Endothelial cell of umbilical vein (primary cell): ENCODE measurements at regions not wholly inside any gene's neighbourhood (a gene's known extent, or its start where the extent isn't known, plus 50 kb on each side); places are given as distances from the start of the nearest gene placed in this dataset.

ENCODE experiments used
- BruUV-seq: library from RNA; stranded (reverse); fragments of 400-500 nt; replicated peaks from 2 replicates; lab custom pipeline; 2021; lab: Mats Ljungman, UMichigan
- CTCF ChIA-PET: fragments of 300-600, 350-600 bp; sonication (Branson Sonifier 250); formaldehyde crosslinking; loops from one replicate; lab custom pipeline; 2021; ENCODE audit warnings: antibody characterized with exemption, inconsistent platforms; lab: Charles Lee
- POLR2A ChIA-PET: fragments of 300-600, 350-600 bp; sonication (Branson Sonifier 250); formaldehyde crosslinking; loops from one replicate; lab custom pipeline; 2021; ENCODE audit warnings: antibody characterized with exemption, inconsistent platforms; lab: Charles Lee
- DNase-seq: peaks from one replicate; pipeline ENCODE4 v3.0.0-alpha.2; 2011; ENCODE audit warnings: low read depth, low spot score
- FAIRE-seq: peaks from 2 replicates; lab custom pipeline; 2011; peaks lifted over from hg19 to GRCh38; lab: Jason Lieb, UNC
- H2AFZ ChIP-seq: 2 replicates; pipeline ENCODE4 v1.6.0; 2012; ENCODE audit warnings: low read depth, low read length, control low read depth, inconsistent platforms
- H3K27ac ChIP-seq: 2 replicates; pipeline ENCODE4 v1.5.1; 2011; ENCODE audit warnings: low read depth, mild to moderate bottlenecking, control low read depth, low read length, moderate library complexity; ENCODE audit not compliant: insufficient read depth
- H3K27me3 ChIP-seq, 2 experiments: 2 replicates each; pipeline versions ENCODE4 v1.6.0 to v1.6.1; 2011; ENCODE audit warnings: low read length in 2 of 2, mixed read lengths in 1 of 2; ENCODE audit not compliant: control insufficient read depth in 2 of 2, insufficient read depth in 2 of 2
- H3K36me3 ChIP-seq, 2 experiments: 2 replicates in 1 of 2; 3 replicates in 1 of 2; pipeline ENCODE4 v1.5.1; 2011; ENCODE audit warnings: low read length in 2 of 2, mild to moderate bottlenecking in 1 of 2, moderate library complexity in 1 of 2; ENCODE audit not compliant: control insufficient read depth in 2 of 2, insufficient read depth in 2 of 2; ENCODE audit errors: extremely low read depth in 1 of 2
- H3K4me1 ChIP-seq: 3 replicates; pipeline ENCODE4 v1.5.1; 2011; ENCODE audit warnings: mild to moderate bottlenecking, low read length; ENCODE audit not compliant: control insufficient read depth, insufficient read depth; ENCODE audit errors: extremely low read depth
- H3K4me2 ChIP-seq: 2 replicates; pipeline ENCODE4 v1.6.1; 2011; ENCODE audit warnings: low read length, control low read depth, mixed read lengths; ENCODE audit not compliant: insufficient read depth
- H3K4me3 ChIP-seq, 3 experiments: fragments of 200-600 bp in 1 of 3; sonication (generic), shearing (Covaris generic) in 1 of 3; replicated peaks in 1 of 3; 2 replicates each; pipeline ENCODE4 v1.5.1; 2011 to 2016; ENCODE audit warnings: control low read depth in 3 of 3, low read length in 3 of 3, mild to moderate bottlenecking in 2 of 3, inconsistent platforms in 1 of 3, low read depth in 1 of 3, moderate library complexity in 1 of 3; ENCODE audit not compliant: insufficient read depth in 1 of 3
- H3K79me2 ChIP-seq: 2 replicates; pipeline ENCODE4 v1.6.0; 2012; ENCODE audit warnings: low read length, inconsistent platforms; ENCODE audit not compliant: control insufficient read depth, insufficient read depth
- H3K9ac ChIP-seq: replicated peaks from 2 replicates; pipeline ENCODE3; 2011; ENCODE audit warnings: low read length, control low read depth; ENCODE audit not compliant: insufficient read depth; ENCODE audit errors: extremely low read depth
- H3K9me1 ChIP-seq: replicated peaks from 3 replicates; pipeline ENCODE4 v1.6.0; 2011; ENCODE audit warnings: mild to moderate bottlenecking, low read length; ENCODE audit not compliant: control insufficient read depth, insufficient read depth; ENCODE audit errors: extremely low read depth
- H3K9me3 ChIP-seq: replicated peaks from 2 replicates; pipeline ENCODE4 v1.5.1; 2012; ENCODE audit warnings: low read length, inconsistent platforms; ENCODE audit not compliant: control insufficient read depth, insufficient read depth
- H4K20me1 ChIP-seq: replicated peaks from 2 replicates; pipeline ENCODE3; 2011; ENCODE audit warnings: mild to moderate bottlenecking, low read length; ENCODE audit not compliant: control insufficient read depth, insufficient read depth; ENCODE audit errors: extremely low read depth
- EZH2 ChIP-seq: IDR thresholded peaks from 2 replicates; pipeline ENCODE4 v1.6.1; 2012; ENCODE audit warnings: borderline replicate concordance, low read depth, mild to moderate bottlenecking, moderate library complexity, low read length, inconsistent platforms; ENCODE audit not compliant: severe bottlenecking
- FOS ChIP-seq: IDR thresholded peaks from 2 replicates; pipeline ENCODE4 v1.6.1; 2011; ENCODE audit warnings: mild to moderate bottlenecking, low read length, moderate library complexity, borderline replicate concordance; ENCODE audit not compliant: insufficient read depth
- GATA2 ChIP-seq: IDR thresholded peaks from 2 replicates; pipeline ENCODE4 v1.7.0; 2011; ENCODE audit warnings: low read depth, mild to moderate bottlenecking, moderate library complexity, mixed read lengths, low read length; ENCODE audit not compliant: insufficient read length, insufficient read depth
- JUN ChIP-seq: IDR thresholded peaks from 2 replicates; pipeline ENCODE4 v1.6.1; 2011; ENCODE audit warnings: borderline replicate concordance, low read depth; ENCODE audit not compliant: insufficient read length, insufficient read depth
- MYC ChIP-seq: IDR thresholded peaks from one replicate; pipeline ENCODE4 v1.6.1; 2011; ENCODE audit warnings: mild to moderate bottlenecking, low read depth, low read length
- POLR2A ChIP-seq: IDR thresholded peaks from 2 replicates; pipeline ENCODE4 v1.6.1; 2012; ENCODE audit warnings: low read depth, mild to moderate bottlenecking, control low read depth, low read length
- POLR2AphosphoS5 ChIP-seq: IDR thresholded peaks from 2 replicates; pipeline ENCODE4 v1.6.1; 2012; ENCODE audit warnings: low read depth, mild to moderate bottlenecking, control low read depth, low read length, moderate library complexity; ENCODE audit not compliant: insufficient read depth
- dilution Hi-C: fragments of 300-500 bp; cut with MboI; formaldehyde crosslinking; loops from one replicate; pipeline ENCODE4 v1.15.0; 2019; ENCODE audit warnings: low sequenced_read_pairs; ENCODE audit not compliant: extremely low pct_ligation_motif_present
- intact Hi-C: fragments of 100-400 bp; cut with micrococcal nuclease; formaldehyde crosslinking; loops from one replicate; pipeline ENCODE4 v1.10.0; 2022
- TF ChIP-seq, protein P1 (sequence below): IDR thresholded peaks from 2 replicates; pipeline ENCODE4 v1.6.1; 2011; ENCODE audit not compliant: insufficient read depth, insufficient read length
- TF ChIP-seq, protein P2 (sequence below), 2 donors: IDR thresholded peaks; 1 replicate in 1 of 2; 2 replicates in 1 of 2; pipeline ENCODE4 v1.5.1; 2011; ENCODE audit warnings: low read length in 2 of 2, mild to moderate bottlenecking in 2 of 2, moderate library complexity in 2 of 2, control low read depth in 1 of 2, inconsistent platforms in 1 of 2, low read depth in 1 of 2; ENCODE audit not compliant: insufficient read depth in 1 of 2; ENCODE audit errors: extremely low read depth in 1 of 2

DNA sequence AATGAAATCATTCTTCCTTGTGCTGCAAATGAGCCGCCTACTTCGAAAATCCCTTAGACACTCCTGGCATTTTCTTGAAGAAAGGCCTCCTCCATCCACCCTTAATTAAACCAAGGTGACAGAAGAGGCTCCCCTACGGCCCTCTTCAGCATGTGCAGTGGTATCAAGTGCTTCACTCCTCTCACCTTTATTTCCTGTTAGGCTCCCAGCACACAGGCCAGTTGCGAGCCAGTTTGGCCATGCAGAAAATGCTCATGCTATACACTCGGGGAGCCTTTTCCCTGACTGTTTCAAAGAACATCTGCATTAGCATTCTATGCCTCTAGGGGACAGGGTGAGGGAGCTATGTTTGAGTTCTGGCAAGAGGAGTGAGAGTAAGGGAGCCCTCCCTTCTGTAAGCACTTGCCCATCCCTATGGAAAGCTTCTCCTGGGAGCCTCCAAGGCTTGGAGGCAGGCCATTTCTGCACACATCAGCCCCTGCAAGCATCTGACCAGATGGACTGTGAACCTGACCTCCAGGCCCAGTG is 291.5 kb downstream of the RPS29 start:
- Histone ChIP-seq H3K9ac (no peak overlapping the region), H3K27ac (no peak overlapping the region), H3K9me3 (no peaks in the 10 kb centered on the region), H2AFZ (no peak overlapping the region), H3K79me2 (no peaks in the 10 kb centered on the region), H3K36me3 (no peaks in the 10 kb centered on the region), H3K9me1 (no peaks in the 10 kb centered on the region), H3K27me3 (no peaks in the 10 kb centered on the region), H4K20me1 (no peaks in the 10 kb centered on the region), H3K4me1 (no peaks in the 10 kb centered on the region), H3K4me2 (no peak overlapping the region), H3K4me3 (no peak overlapping the region)
- no peak for FAIRE-seq
- no peak for TF ChIP-seq EZH2
- no peak for TF ChIP-seq MYC
- TF ChIP-seq FOS, result no peak
- TF ChIP-seq, protein P1, sequence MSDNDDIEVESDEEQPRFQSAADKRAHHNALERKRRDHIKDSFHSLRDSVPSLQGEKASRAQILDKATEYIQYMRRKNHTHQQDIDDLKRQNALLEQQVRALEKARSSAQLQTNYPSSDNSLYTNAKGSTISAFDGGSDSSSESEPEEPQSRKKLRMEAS, result no peak
- no peak for TF ChIP-seq POLR2A
- TF ChIP-seq JUN, result no peak
- TF ChIP-seq GATA2, result no peak
- TF ChIP-seq, protein P2, sequence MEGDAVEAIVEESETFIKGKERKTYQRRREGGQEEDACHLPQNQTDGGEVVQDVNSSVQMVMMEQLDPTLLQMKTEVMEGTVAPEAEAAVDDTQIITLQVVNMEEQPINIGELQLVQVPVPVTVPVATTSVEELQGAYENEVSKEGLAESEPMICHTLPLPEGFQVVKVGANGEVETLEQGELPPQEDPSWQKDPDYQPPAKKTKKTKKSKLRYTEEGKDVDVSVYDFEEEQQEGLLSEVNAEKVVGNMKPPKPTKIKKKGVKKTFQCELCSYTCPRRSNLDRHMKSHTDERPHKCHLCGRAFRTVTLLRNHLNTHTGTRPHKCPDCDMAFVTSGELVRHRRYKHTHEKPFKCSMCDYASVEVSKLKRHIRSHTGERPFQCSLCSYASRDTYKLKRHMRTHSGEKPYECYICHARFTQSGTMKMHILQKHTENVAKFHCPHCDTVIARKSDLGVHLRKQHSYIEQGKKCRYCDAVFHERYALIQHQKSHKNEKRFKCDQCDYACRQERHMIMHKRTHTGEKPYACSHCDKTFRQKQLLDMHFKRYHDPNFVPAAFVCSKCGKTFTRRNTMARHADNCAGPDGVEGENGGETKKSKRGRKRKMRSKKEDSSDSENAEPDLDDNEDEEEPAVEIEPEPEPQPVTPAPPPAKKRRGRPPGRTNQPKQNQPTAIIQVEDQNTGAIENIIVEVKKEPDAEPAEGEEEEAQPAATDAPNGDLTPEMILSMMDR (IDR thresholded peaks at IDR 0.05; ENCODE audit: extremely low read depth in 1 of 2, insufficient read depth in 1 of 2, low read depth in 1 of 2, low read length in 2 of 2), result no peak
- TF ChIP-seq POLR2AphosphoS5, result no peak
- dilution Hi-C loops (no loop called here), intact Hi-C loops (no loop called here)
- DNase-seq, result no peak
- BruUV-seq, result no TSS peak
- POLR2A ChIA-PET, result no interaction called here
- CTCF ChIA-PET, result no interaction called here
